GM19043 (cell line): ENCODE measurements at regions not wholly inside any gene's neighbourhood (a gene's known extent, or its start where the extent isn't known, plus 50 kb on each side); places are given as distances from the start of the nearest gene placed in this dataset.
"Not testable (repeated sequence)": the region's sequence is repeated elsewhere in the genome, so short reads cannot be mapped to it uniquely, and the experiment has no call there.

Source experiments
- ATAC-seq: cut with Tn5 transposase; IDR thresholded peaks from one replicate; pipeline ENCODE4 v1.9.1; 2021; ENCODE audit warnings: low read depth; ENCODE audit not compliant: unreplicated experiment

DNA sequence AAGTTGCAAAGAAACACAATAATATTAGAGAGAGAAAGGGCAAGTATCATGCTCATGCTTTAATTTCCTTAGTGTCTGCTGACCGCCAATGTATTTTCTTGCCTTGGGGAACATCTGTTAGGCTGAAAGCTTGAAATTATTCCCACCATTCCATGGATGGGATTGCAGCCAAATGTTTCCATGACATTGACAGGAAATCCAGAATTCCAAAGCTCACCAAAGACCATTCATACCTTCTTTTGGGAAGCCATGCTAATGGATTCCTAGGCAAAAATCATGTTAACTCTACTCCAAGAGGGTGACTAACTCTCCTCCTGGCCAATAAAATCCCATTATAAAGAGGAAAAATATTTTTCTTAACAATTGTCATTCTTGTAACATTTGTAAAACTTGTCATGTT lies 661.4 kb upstream of the FAT3 start:
- no peak for ATAC-seq

DNA sequence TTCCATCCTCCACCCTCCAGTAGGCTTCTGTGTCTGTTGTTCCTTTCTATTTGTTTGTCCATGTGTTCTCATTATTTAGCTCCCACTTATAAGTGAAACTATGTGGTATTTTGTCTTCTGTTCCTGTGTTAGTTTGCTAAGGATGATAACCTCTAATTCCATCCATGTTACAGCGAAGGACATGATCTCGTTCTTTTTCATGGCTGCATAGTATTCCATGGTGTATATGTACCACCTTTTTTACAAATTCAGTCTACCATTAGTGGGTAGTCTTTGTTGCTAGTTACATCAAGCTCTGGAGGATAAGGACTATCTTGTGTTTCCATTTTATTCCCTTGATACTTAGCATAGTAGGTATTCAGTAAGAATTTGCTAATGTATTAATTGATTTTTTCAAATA lies 664.2 kb upstream of the FAT3 start:
- no peak for ATAC-seq

DNA sequence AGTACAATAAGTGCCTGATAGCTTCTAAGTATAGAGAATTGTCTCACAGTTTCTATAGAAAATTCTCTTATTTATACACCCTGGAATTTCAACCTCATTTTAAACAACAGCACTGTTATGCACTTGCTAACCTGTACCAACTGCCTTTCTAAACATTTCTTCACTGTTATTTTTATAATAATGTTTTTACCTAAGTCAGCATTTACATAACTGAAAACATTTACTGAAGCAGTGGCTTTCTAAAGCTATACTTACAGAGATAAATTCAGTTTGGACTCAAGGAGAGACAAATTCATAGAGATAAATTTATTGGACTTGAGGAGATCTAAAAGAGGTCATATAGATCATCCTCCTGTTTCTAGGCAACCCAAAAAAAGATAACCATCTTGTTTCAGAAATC lies 686.6 kb upstream of the FAT3 start:
- ATAC-seq: no peak

- no peak for ATAC-seq
Observed at GRCh38 chr11:91536366-91536765, 688.3 kb upstream of the FAT3 start.

DNA sequence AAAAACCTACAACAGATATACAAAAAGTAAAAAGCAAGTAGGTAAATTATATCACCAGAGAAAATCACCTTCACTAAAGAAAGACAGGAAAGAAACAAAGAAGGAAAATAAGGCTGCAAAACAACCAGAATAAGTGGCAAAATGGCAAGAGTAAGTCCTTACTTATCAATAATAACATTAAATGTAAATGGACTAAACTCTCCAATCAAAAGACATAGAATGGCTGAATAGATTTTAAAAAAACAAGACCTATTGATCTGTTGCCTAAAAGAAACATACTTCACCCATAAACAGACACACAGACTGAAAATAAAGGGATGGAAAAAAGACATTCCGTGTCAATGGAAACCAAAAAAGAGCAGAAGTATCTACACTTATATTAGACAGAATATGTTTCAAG lies 695.7 kb upstream of the FAT3 start:
- ATAC-seq: no peak

DNA sequence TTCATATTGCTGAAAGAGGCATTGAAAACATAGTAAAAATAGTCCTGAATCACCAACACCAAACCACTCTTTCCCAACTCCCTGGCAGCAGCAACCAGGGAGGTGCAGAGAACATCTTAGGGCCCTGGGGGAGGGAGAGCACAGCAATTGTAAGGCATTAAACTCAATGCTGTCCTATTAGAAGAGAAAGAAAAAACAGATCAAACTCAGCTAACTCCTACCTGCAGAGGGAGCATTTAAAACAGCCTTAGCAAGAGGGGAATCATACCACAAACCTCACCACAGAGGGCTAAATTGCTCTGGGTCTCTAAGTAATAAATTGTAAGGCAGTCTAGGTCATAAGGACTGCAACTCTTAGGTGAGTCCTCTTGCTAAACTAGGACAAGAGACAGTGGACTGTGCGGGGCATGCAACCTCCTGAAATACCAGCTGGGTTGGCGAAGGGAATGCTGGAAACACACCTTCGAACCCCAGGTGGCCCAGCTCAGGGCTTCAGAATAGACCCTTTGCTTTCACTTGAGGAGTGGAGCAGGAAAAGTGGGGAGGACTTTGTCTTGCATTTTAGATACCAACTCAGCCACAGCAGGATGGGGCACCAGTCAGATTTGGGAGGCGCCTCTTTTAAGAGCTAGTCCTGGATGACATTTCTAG lies 697.1 kb upstream of the FAT3 start:
- no peak for ATAC-seq

DNA sequence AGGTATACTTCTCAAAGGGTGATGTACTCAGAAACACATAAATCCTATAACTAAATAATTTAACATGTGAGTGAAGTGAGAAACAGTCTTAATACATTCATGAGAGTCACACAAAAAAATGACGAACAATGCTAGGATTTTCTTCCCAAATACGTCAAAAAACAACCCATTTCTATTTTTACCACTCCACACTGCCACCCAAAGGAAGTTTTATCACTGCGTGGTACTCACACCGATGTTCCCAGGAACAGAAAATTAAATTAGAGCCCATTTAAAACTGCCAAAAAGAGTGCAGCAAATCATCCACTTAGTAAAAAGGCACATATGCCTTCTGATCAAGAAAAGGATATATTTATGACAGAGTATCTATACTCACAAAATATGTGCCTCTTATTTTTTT lies 710.9 kb upstream of the FAT3 start:
- no peak for ATAC-seq

GRCh38 chr11:91497847-91498246 lies 726.8 kb upstream of the FAT3 start:
- ATAC-seq: no peak

GRCh38 chr11:91495837-91496236 lies 728.8 kb upstream of the FAT3 start:
- ATAC-seq: no peak

DNA sequence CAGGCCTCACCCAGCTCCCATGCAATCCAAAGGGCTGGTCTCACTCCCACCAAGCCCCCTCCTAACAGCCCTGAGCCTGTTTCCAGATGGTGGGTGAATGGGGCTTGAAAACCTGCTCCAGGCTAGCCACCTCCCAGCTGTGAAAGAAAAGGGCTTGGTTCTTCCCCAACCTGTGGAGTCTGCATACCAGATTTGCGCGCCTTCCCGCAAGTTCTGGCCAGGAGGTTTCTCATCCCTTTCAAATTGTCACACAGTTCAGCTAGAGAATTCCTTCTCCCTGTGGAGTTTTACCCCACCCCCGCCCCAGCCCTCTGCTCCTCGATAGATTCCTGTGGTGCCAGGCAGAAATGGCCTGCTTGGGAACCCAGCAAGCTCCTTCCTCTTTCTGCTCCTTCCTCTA lies 734.6 kb upstream of the FAT3 start:
- ATAC-seq: no peak

GRCh38 chr11:91483956-91484355 lies 740.7 kb upstream of the FAT3 start:
- not testable (repeated sequence) for ATAC-seq

GRCh38 chr11:91481875-91482274 lies 742.7 kb upstream of the FAT3 start:
- not testable (repeated sequence) for ATAC-seq

GRCh38 chr11:91470656-91471055 lies 754.0 kb upstream of the FAT3 start:
- no peak for ATAC-seq

DNA sequence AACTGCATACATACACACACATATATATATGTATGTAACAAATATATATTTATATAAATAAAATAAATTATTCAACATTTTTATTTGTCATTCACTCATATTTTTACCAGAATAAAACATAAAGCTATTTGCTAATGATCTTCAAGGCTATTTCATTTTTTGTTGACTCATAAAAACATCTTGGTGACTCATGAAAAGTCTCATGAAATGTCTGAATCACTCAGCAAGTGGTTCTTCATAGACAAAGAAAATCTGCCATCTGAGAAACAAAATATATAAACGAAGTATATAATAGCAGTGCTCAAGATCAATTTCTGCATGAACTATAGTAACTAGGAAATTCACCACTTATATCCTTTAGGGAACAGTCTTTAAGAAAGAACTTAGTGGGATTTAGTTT lies 764.8 kb upstream of the FAT3 start:
- no peak for ATAC-seq

DNA sequence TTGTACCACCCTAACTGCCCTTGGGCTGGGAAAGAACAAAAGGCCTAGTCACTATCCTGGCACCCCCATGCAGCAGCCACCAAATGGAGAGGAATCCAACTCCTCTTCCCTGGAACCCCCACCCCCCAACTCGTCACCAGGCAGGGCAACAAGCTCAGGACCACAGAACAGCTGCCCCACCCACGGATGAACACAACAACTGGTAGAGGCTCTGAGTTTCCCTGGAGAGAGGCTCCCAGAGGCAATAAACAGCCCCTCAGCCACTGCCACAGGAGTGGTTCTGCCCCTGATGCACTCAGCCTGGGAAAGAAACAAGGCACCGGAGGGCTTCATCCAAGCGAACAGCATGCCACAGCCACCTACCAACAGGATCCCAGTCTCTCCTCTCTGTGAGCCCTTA lies 778.4 kb upstream of the FAT3 start:
- no peak for ATAC-seq

DNA sequence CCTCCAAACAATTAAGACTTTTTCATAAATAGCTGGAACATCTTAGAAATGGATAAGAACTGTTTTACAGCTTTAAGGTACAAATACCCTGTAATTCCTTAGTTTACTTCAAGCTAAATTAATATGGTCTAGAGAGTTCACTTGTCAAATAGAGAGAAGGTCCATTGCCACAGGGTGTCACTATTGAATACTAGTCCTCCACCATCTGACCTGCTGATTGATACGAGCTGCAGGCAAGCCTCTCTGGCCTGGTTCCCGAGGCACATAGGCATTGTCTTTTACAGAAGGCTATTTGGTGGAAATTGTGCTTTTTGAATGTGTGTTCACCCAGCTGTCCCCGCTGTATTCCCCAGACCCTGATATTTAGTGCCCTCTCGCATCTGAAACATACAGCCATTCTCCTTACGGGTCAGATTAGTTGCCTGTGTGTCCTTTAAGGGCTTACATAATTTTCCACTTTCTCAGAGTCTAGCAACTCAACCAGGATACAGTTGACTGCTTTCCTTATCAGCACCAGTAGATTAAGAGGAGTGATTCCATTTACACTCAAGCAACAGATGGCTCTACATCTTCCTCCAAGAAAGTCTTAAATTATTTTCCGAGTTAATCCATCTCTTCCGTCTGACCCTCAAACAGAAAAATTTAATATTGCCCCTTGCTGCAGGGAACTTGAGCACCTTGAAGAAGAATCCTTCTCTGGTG lies 788.8 kb upstream of the FAT3 start:
- no peak for ATAC-seq

GRCh38 chr11:91433284-91434010 lies 791.2 kb upstream of the FAT3 start:
- no peak for ATAC-seq

- no peak for ATAC-seq
Observed at GRCh38 chr11:91421641-91422040, 803.0 kb upstream of the FAT3 start.

DNA sequence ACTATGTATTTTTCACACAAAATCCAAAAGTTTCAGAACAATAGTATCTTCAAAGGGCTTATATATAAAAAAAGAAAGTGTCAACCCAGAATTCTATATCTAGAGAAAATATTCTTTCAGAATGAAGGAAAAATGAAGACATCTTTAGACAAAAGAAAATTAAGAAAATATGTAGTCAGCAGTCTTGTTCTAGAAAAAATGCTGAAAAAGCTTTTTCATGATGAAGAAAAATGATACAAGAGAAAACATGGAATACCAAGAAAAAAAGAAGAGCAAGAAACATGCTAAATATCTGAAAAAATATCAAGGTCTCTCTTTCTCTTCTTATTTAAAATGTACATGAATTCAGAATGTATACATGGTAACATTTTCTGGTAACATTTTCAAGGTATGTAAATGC lies 816.8 kb upstream of the FAT3 start:
- no peak for ATAC-seq

- no peak for ATAC-seq
Observed at GRCh38 chr11:91406009-91406408, 818.6 kb upstream of the FAT3 start.

GRCh38 chr11:91404344-91404743 lies 820.3 kb upstream of the FAT3 start:
- no peak for ATAC-seq

DNA sequence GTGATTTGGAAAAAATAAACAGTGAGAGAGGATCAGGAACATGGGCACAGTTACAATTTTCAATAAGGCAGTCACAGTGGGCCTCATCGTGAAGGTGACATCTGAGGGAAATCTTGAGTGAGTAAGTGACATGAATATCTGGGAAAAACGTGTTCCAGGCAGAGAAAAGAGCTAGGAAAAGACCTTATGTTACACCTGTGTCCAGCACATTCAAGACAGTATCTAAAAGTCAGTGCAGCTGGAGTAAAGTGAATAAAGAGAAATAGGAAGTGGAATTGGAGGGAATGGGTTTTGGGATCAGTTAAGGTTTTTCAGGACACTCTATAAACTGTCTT lies 827.5 kb upstream of the FAT3 start:
- ATAC-seq: no peak
